ENCODE measurements at regions not wholly inside any gene's neighbourhood (a gene's known extent, or its start where the extent isn't known, plus 50 kb on each side); places are given as distances from the start of the nearest gene placed in this dataset.

- TF ChIP-seq CTCF (IDR thresholded peaks at IDR 0.05) (peak in 3 of 5 experiments; percentile 23 to 37 (median 36)), POLR2A (IDR thresholded peaks at IDR 0.05) (no peak)
These were observed 52.8 kb upstream of the ANKRD17 start for GRCh38 chr4:73311428-73311827.
